HEK293 (cell line): ENCODE measurements at regions not wholly inside any gene's neighbourhood (a gene's known extent, or its start where the extent isn't known, plus 50 kb on each side); places are given as distances from the start of the nearest gene placed in this dataset.

ENCODE experiments used
- SP2 ChIP-seq: fragments of 450-650 bp; formaldehyde crosslinking; IDR thresholded peaks from 2 replicates; pipeline ENCODE4 v1.5.1; 2016; ENCODE audit warnings: missing biosample characterization, missing genetic modification characterization
- TRIM28 ChIP-seq: IDR thresholded peaks from 2 replicates; pipeline ENCODE4 v1.6.1; 2011; ENCODE audit warnings: low read length, control low read depth, borderline replicate concordance
- ZBTB7A ChIP-seq: fragments of 450-650 bp; formaldehyde crosslinking; IDR thresholded peaks from 2 replicates; pipeline ENCODE4 v1.5.1; 2016; ENCODE audit warnings: low read depth, missing biosample characterization, missing genetic modification characterization
- ZNF214 ChIP-seq: fragments of 450-650 bp; formaldehyde crosslinking; IDR thresholded peaks from 2 replicates; pipeline ENCODE4 v1.5.1; 2017; ENCODE audit warnings: missing biosample characterization, mild to moderate bottlenecking, missing genetic modification characterization, borderline replicate concordance
- ZNF274 ChIP-seq, 2 experiments: fragments of 200-500 bp in 1 of 2; fragments of 450-650 bp in 1 of 2; sonication (Bioruptor generic) in 1 of 2; formaldehyde crosslinking in 1 of 2; IDR thresholded peaks; 2 replicates each; pipeline versions ENCODE4 v1.5.1 to v1.6.1; 2014 to 2016; ENCODE audit warnings: borderline replicate concordance in 1 of 2, inconsistent platforms in 1 of 2, low read length in 1 of 2, missing biosample characterization in 1 of 2, missing genetic modification characterization in 1 of 2
- ZNF311 ChIP-seq: fragments of 450-650 bp; formaldehyde crosslinking; IDR thresholded peaks from 2 replicates; pipeline ENCODE4 v1.5.1; 2017; ENCODE audit warnings: missing biosample characterization, missing genetic modification characterization, borderline replicate concordance
- ZNF416 ChIP-seq: fragments of 450-650 bp; formaldehyde crosslinking; IDR thresholded peaks from 2 replicates; pipeline ENCODE4 v1.5.1; 2016; ENCODE audit warnings: missing biosample characterization, missing genetic modification characterization
- ZNF670 ChIP-seq: fragments of 450-650 bp; formaldehyde crosslinking; IDR thresholded peaks from 2 replicates; pipeline ENCODE4 v1.5.1; 2016; ENCODE audit warnings: missing biosample characterization, missing genetic modification characterization, low read depth
- ZNF785 ChIP-seq: fragments of 450-650 bp; formaldehyde crosslinking; IDR thresholded peaks from 2 replicates; pipeline ENCODE4 v1.5.1; 2016; ENCODE audit warnings: missing biosample characterization, missing genetic modification characterization
- ZNF791 ChIP-seq: fragments of 450-650 bp; formaldehyde crosslinking; IDR thresholded peaks from 2 replicates; pipeline ENCODE4 v1.5.1; 2016; ENCODE audit warnings: missing biosample characterization, missing genetic modification characterization
- ZSCAN30 ChIP-seq: fragments of 450-650 bp; IDR thresholded peaks from 2 replicates; pipeline ENCODE4 v1.5.1; 2018; ENCODE audit warnings: missing biosample characterization, mild to moderate bottlenecking, missing genetic modification characterization, moderate library complexity
- TF ChIP-seq, protein P1 (sequence below): fragments of 450-650 bp; formaldehyde crosslinking; IDR thresholded peaks from 2 replicates; pipeline ENCODE4 v1.5.1; 2016; ENCODE audit warnings: missing biosample characterization, missing genetic modification characterization
- TF ChIP-seq, protein P2 (sequence below): sonication (generic); formaldehyde crosslinking; IDR thresholded peaks from 2 replicates; pipeline ENCODE4 v1.8.1; 2022; ENCODE audit warnings: mild to moderate bottlenecking, moderate library complexity, missing genetic modification reagents
- TF ChIP-seq, protein P3 (sequence below): fragments of 450-650 bp; formaldehyde crosslinking; IDR thresholded peaks from 2 replicates; pipeline ENCODE4 v1.5.1; 2016; ENCODE audit warnings: missing biosample characterization, missing genetic modification characterization

DNA sequence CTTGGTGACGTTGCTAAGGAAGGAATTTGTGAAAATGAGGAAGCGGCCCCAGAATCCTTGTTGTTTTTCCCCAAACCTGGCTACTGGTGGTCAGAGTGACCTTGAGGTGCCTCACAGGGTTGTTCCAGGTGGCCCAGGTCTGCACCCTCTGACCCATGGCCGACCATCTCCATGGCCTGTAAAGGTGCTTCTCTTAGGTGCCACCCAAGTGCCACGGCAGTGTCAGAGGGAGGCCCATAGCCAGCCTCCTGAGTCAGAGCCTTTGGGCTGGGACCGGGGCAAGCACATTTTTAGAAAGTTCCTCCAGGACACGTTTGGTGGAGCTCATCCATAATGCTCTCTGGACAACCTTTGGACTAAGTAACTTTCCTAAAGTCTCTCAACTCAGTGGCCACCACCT is 83.9 kb upstream of the IRS2 start:
- TF ChIP-seq SP2 (no peak), TRIM28 (no peak), ZNF214 (tag by site-specific recombination) (no peak), ZSCAN30 (no peak), ZBTB7A (tag by site-specific recombination) (no peak), ZNF274 (IDR thresholded peaks at IDR 0.05; ENCODE audit: low read length) (no peak), ZNF274 (tag by site-specific recombination; IDR thresholded peaks at IDR 0.05; ENCODE audit: borderline replicate concordance) (no peak), ZNF791 (tag by site-specific recombination) (no peak), ZNF416 (tag by site-specific recombination) (no peak), ZNF670 (no peak), ZNF311 (no peak), ZNF785 (no peak)
- TF ChIP-seq, protein P1, sequence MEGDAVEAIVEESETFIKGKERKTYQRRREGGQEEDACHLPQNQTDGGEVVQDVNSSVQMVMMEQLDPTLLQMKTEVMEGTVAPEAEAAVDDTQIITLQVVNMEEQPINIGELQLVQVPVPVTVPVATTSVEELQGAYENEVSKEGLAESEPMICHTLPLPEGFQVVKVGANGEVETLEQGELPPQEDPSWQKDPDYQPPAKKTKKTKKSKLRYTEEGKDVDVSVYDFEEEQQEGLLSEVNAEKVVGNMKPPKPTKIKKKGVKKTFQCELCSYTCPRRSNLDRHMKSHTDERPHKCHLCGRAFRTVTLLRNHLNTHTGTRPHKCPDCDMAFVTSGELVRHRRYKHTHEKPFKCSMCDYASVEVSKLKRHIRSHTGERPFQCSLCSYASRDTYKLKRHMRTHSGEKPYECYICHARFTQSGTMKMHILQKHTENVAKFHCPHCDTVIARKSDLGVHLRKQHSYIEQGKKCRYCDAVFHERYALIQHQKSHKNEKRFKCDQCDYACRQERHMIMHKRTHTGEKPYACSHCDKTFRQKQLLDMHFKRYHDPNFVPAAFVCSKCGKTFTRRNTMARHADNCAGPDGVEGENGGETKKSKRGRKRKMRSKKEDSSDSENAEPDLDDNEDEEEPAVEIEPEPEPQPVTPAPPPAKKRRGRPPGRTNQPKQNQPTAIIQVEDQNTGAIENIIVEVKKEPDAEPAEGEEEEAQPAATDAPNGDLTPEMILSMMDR (tag by site-specific recombination) = no peak
- TF ChIP-seq, protein P2, sequence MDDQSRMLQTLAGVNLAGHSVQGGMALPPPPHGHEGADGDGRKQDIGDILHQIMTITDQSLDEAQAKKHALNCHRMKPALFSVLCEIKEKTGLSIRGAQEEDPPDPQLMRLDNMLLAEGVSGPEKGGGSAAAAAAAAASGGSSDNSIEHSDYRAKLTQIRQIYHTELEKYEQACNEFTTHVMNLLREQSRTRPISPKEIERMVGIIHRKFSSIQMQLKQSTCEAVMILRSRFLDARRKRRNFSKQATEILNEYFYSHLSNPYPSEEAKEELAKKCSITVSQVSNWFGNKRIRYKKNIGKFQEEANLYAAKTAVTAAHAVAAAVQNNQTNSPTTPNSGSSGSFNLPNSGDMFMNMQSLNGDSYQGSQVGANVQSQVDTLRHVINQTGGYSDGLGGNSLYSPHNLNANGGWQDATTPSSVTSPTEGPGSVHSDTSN = no peak
- TF ChIP-seq, protein P3, sequence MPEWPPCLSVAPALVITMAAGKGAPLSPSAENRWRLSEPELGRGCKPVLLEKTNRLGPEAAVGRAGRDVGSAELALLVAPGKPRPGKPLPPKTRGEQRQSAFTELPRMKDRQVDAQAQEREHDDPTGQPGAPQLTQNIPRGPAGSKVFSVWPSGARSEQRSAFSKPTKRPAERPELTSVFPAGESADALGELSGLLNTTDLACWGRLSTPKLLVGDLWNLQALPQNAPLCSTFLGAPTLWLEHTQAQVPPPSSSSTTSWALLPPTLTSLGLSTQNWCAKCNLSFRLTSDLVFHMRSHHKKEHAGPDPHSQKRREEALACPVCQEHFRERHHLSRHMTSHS (tag by site-specific recombination) = no peak
